SK-N-SH treated with all-trans-retinoic acid at 6 μM for 48 hours (cell line): ENCODE measurements at regions not wholly inside any gene's neighbourhood (a gene's known extent, or its start where the extent isn't known, plus 50 kb on each side); places are given as distances from the start of the nearest gene placed in this dataset.

Experiments
- ATAC-seq: fragments of 200-7000 bp; cut with Tn5 transposase; 3 replicates; pipeline ENCODE4 v1.9.1; 2020; ENCODE audit warnings: mild to moderate bottlenecking, moderate library complexity
- ARNTL ChIP-seq: fragments of 450-650 bp; formaldehyde crosslinking; IDR thresholded peaks from 2 replicates; pipeline ENCODE4 v1.5.0; 2020; ENCODE audit warnings: low read depth, mild to moderate bottlenecking, moderate library complexity, borderline replicate concordance
- BACH2 ChIP-seq: fragments of 250-450 bp; sonication (Bioruptor Pico); IDR thresholded peaks from 2 replicates; pipeline ENCODE4 v1.9.0; 2021; ENCODE audit warnings: mild to moderate bottlenecking, borderline replicate concordance
- CSDC2 ChIP-seq: fragments of 250-450 bp; sonication (Bioruptor Pico); IDR thresholded peaks from 2 replicates; pipeline ENCODE4 v1.5.0; 2020; ENCODE audit warnings: mild to moderate bottlenecking, moderate library complexity
- GLIS3 ChIP-seq: fragments of 250-450 bp; sonication (Bioruptor Pico); IDR thresholded peaks from 2 replicates; pipeline ENCODE4 v1.5.0; 2020; ENCODE audit warnings: mild to moderate bottlenecking, moderate library complexity
- ISL1 ChIP-seq: fragments of 250-450 bp; sonication (Bioruptor Pico); IDR thresholded peaks from 2 replicates; pipeline ENCODE4 v2.1.2; 2022; ENCODE audit warnings: mild to moderate bottlenecking, moderate library complexity
- OSR1 ChIP-seq: fragments of 250-450 bp; sonication (Bioruptor Pico); IDR thresholded peaks from 2 replicates; pipeline ENCODE4 v1.8.0; 2022; ENCODE audit warnings: moderate library complexity, mild to moderate bottlenecking, inconsistent platforms
- PPARA ChIP-seq: fragments of 250-450 bp; sonication (Bioruptor Pico); IDR thresholded peaks from 2 replicates; pipeline ENCODE4 v1.5.0; 2020; ENCODE audit warnings: mild to moderate bottlenecking, borderline replicate concordance
- RARB ChIP-seq: fragments of 250-450 bp; sonication (Bioruptor Pico); IDR thresholded peaks from 2 replicates; pipeline ENCODE4 v1.8.0; 2021; ENCODE audit warnings: mild to moderate bottlenecking, moderate library complexity
- SNAI2 ChIP-seq: fragments of 250-450 bp; sonication (Bioruptor Pico); IDR thresholded peaks from 2 replicates; pipeline ENCODE4 v1.5.0; 2020; ENCODE audit warnings: mild to moderate bottlenecking, moderate library complexity
- TCF4 ChIP-seq: fragments of 250-450 bp; sonication (Bioruptor Pico); IDR thresholded peaks from 2 replicates; pipeline ENCODE4 v1.8.0; 2021; ENCODE audit warnings: mild to moderate bottlenecking, moderate library complexity, borderline replicate concordance
- TOX ChIP-seq: fragments of 250-450 bp; sonication (Bioruptor Pico); IDR thresholded peaks from 2 replicates; pipeline ENCODE4 v1.8.0; 2021; ENCODE audit warnings: mild to moderate bottlenecking, moderate library complexity, borderline replicate concordance
- ZC3H10 ChIP-seq: fragments of 250-450 bp; sonication (Bioruptor Pico); IDR thresholded peaks from 2 replicates; pipeline ENCODE4 v1.5.1; 2021; ENCODE audit warnings: mild to moderate bottlenecking, moderate library complexity
- ZFP3 ChIP-seq: fragments of 250-450 bp; sonication (Bioruptor Pico); IDR thresholded peaks from 2 replicates; pipeline ENCODE4 v1.5.0; 2020; ENCODE audit warnings: mild to moderate bottlenecking, moderate library complexity
- ZFP30 ChIP-seq: fragments of 450-650 bp; formaldehyde crosslinking; IDR thresholded peaks from 2 replicates; pipeline ENCODE4 v1.5.0; 2022; ENCODE audit warnings: mild to moderate bottlenecking, moderate library complexity
- ZNF565 ChIP-seq: fragments of 450-650 bp; formaldehyde crosslinking; conservative IDR thresholded peaks from 2 replicates; pipeline ENCODE4 v1.5.0; 2020; ENCODE audit warnings: low read depth, mild to moderate bottlenecking, moderate library complexity
- ZNF70 ChIP-seq: fragments of 450-650 bp; formaldehyde crosslinking; IDR thresholded peaks from 2 replicates; pipeline ENCODE4 v1.5.0; 2020; ENCODE audit warnings: mild to moderate bottlenecking, moderate library complexity
- ZNF8 ChIP-seq: fragments of 450-650 bp; formaldehyde crosslinking; IDR thresholded peaks from 2 replicates; pipeline ENCODE4 v1.5.0; 2020; ENCODE audit warnings: mild to moderate bottlenecking, moderate library complexity
- TF ChIP-seq, protein P1 (sequence below): fragments of 250-450 bp; sonication (Bioruptor Pico); IDR thresholded peaks from 2 replicates; pipeline ENCODE4 v1.8.0; 2021; ENCODE audit warnings: low read depth, mild to moderate bottlenecking, moderate library complexity, borderline replicate concordance
- TF ChIP-seq, protein P2 (sequence below): fragments of 250-450 bp; sonication (Bioruptor Pico); IDR thresholded peaks from 2 replicates; pipeline ENCODE4 v1.5.1; 2020; ENCODE audit warnings: low read depth, mild to moderate bottlenecking, moderate library complexity
- TF ChIP-seq, protein P3 (sequence below): fragments of 250-450 bp; sonication (Bioruptor Pico); IDR thresholded peaks from 2 replicates; pipeline ENCODE4 v1.5.0; 2020; ENCODE audit warnings: mild to moderate bottlenecking, moderate library complexity
- TF ChIP-seq, protein P4 (sequence below): fragments of 250-450 bp; sonication (Bioruptor Pico); IDR thresholded peaks from 2 replicates; pipeline ENCODE4 v1.8.0; 2020; ENCODE audit warnings: mild to moderate bottlenecking, moderate library complexity, borderline replicate concordance
- TF ChIP-seq, protein P5 (sequence below): fragments of 250-450 bp; sonication (Bioruptor Pico); IDR thresholded peaks from 2 replicates; pipeline ENCODE4 v1.5.1; 2021; ENCODE audit warnings: mild to moderate bottlenecking, moderate library complexity

DNA sequence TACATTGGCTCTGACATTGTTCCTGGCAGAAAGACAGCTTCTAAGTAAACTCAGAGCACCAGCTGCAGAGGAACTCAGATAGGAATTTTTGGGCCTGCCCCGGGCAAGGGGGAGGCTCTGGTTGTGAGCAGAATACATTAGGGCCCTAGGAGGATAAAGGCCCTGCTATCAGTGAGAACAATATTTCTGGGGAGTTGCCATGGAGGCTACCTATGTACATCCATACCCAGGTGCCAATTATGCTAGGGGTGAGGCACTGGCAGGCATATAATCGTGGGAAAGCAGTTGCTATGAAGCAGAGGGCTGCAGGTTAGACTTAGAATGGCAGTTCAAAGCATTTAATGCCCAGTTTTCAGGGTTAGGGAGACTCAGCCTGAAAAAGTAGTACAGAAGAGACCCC is 273.5 kb upstream of the EDA2R start:
- TF ChIP-seq SNAI2 (no peak), ARNTL (CRISPR knock-in tag) (no peak), OSR1 (no peak), RARB (no peak), GLIS3 (CRISPR knock-in tag) (no peak), ISL1 (CRISPR knock-in tag) (no peak), CSDC2 (CRISPR knock-in tag) (no peak), BACH2 (CRISPR knock-in tag) (no peak), ZFP30 (CRISPR knock-in tag) (no peak), PPARA (CRISPR knock-in tag) (no peak)
- TF ChIP-seq, protein P1, sequence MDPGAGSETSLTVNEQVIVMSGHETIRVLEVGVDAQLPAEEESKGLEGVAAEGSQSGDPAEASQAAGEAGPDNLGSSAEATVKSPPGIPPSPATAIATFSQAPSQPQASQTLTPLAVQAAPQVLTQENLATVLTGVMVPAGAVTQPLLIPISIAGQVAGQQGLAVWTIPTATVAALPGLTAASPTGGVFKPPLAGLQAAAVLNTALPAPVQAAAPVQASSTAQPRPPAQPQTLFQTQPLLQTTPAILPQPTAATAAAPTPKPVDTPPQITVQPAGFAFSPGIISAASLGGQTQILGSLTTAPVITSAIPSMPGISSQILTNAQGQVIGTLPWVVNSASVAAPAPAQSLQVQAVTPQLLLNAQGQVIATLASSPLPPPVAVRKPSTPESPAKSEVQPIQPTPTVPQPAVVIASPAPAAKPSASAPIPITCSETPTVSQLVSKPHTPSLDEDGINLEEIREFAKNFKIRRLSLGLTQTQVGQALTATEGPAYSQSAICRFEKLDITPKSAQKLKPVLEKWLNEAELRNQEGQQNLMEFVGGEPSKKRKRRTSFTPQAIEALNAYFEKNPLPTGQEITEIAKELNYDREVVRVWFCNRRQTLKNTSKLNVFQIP = no peak
- TF ChIP-seq, protein P2, sequence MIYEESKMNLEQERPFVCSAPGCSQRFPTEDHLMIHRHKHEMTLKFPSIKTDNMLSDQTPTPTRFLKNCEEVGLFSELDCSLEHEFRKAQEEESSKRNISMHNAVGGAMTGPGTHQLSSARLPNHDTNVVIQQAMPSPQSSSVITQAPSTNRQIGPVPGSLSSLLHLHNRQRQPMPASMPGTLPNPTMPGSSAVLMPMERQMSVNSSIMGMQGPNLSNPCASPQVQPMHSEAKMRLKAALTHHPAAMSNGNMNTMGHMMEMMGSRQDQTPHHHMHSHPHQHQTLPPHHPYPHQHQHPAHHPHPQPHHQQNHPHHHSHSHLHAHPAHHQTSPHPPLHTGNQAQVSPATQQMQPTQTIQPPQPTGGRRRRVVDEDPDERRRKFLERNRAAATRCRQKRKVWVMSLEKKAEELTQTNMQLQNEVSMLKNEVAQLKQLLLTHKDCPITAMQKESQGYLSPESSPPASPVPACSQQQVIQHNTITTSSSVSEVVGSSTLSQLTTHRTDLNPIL = no peak
- TF ChIP-seq, protein P3, sequence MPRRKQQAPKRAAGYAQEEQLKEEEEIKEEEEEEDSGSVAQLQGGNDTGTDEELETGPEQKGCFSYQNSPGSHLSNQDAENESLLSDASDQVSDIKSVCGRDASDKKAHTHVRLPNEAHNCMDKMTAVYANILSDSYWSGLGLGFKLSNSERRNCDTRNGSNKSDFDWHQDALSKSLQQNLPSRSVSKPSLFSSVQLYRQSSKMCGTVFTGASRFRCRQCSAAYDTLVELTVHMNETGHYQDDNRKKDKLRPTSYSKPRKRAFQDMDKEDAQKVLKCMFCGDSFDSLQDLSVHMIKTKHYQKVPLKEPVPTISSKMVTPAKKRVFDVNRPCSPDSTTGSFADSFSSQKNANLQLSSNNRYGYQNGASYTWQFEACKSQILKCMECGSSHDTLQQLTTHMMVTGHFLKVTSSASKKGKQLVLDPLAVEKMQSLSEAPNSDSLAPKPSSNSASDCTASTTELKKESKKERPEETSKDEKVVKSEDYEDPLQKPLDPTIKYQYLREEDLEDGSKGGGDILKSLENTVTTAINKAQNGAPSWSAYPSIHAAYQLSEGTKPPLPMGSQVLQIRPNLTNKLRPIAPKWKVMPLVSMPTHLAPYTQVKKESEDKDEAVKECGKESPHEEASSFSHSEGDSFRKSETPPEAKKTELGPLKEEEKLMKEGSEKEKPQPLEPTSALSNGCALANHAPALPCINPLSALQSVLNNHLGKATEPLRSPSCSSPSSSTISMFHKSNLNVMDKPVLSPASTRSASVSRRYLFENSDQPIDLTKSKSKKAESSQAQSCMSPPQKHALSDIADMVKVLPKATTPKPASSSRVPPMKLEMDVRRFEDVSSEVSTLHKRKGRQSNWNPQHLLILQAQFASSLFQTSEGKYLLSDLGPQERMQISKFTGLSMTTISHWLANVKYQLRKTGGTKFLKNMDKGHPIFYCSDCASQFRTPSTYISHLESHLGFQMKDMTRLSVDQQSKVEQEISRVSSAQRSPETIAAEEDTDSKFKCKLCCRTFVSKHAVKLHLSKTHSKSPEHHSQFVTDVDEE (CRISPR knock-in tag) = no peak
- TF ChIP-seq, protein P4, sequence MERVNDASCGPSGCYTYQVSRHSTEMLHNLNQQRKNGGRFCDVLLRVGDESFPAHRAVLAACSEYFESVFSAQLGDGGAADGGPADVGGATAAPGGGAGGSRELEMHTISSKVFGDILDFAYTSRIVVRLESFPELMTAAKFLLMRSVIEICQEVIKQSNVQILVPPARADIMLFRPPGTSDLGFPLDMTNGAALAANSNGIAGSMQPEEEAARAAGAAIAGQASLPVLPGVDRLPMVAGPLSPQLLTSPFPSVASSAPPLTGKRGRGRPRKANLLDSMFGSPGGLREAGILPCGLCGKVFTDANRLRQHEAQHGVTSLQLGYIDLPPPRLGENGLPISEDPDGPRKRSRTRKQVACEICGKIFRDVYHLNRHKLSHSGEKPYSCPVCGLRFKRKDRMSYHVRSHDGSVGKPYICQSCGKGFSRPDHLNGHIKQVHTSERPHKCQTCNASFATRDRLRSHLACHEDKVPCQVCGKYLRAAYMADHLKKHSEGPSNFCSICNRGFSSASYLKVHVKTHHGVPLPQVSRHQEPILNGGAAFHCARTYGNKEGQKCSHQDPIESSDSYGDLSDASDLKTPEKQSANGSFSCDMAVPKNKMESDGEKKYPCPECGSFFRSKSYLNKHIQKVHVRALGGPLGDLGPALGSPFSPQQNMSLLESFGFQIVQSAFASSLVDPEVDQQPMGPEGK = no peak
- TF ChIP-seq, protein P5, sequence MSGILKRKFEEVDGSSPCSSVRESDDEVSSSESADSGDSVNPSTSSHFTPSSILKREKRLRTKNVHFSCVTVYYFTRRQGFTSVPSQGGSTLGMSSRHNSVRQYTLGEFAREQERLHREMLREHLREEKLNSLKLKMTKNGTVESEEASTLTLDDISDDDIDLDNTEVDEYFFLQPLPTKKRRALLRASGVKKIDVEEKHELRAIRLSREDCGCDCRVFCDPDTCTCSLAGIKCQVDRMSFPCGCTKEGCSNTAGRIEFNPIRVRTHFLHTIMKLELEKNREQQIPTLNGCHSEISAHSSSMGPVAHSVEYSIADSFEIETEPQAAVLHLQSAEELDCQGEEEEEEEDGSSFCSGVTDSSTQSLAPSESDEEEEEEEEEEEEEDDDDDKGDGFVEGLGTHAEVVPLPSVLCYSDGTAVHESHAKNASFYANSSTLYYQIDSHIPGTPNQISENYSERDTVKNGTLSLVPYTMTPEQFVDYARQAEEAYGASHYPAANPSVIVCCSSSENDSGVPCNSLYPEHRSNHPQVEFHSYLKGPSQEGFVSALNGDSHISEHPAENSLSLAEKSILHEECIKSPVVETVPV (CRISPR knock-in tag) = no peak
- no peak for ATAC-seq

DNA sequence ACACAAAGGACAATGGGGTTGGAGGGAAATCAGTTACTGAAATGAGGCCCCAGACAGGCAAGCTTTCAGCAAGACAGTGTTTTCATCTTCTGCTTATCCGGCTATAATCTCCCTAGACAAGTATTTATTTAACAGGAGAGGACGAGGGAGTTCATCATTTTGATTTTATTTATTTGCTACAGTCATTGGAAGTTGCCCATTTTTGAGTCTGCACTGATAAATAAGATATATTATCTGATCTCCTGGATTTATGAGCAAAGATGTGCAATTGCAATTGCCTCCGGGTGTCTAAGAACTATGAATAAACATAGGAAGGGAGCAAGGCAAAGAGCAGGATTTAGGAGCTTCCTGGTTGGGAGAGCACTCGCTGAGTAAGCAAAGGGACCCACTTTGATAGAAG is 263.2 kb upstream of the EDA2R start:
- no peak for ATAC-seq
- TF ChIP-seq ZNF70 (CRISPR knock-in tag) (no peak), ZC3H10 (CRISPR knock-in tag) (no peak), TCF4 (CRISPR knock-in tag) (no peak), OSR1 (no peak), ISL1 (CRISPR knock-in tag) (no peak)
- TF ChIP-seq, protein P3 (CRISPR knock-in tag) = no peak

DNA sequence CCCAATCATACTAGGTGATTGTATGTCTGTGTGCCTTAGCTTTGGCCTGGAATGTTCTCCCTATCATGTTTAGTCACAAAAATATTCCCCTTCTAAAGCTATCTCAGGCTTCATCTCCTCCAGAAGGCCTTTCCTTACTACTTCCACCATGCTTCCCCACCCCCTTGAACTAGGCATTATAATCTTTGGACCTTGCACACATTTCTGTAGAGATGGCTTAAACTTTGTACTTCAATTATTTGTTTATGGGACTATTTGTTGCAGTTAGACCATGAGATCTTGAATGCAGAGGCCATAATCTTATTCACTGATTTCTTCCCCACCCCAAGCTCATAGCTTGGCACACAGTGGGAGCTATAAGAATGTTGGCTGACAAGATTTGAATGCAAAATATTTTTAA is 262.0 kb upstream of the EDA2R start:
- ATAC-seq = no peak
- no peak for TF ChIP-seq ZNF70 (CRISPR knock-in tag)
- TF ChIP-seq, protein P3 (CRISPR knock-in tag) = no peak
- TF ChIP-seq, protein P2 = no peak
- no peak for TF ChIP-seq ISL1 (CRISPR knock-in tag)
- no peak for TF ChIP-seq RARB
- TF ChIP-seq TOX (CRISPR knock-in tag) = no peak
- no peak for TF ChIP-seq ZFP30 (CRISPR knock-in tag)
- no peak for TF ChIP-seq ZFP3 (CRISPR knock-in tag)
- TF ChIP-seq ZNF8 (CRISPR knock-in tag) = no peak
- TF ChIP-seq ZNF565 = no peak
- no peak for TF ChIP-seq TCF4 (CRISPR knock-in tag)
- TF ChIP-seq OSR1 = no peak
- TF ChIP-seq PPARA (CRISPR knock-in tag) = no peak
